LNCAP (cell line): ENCODE measurements at regions not wholly inside any gene's neighbourhood (a gene's known extent, or its start where the extent isn't known, plus 50 kb on each side); places are given as distances from the start of the nearest gene placed in this dataset.

Source experiments
- TF ChIP-seq, protein P1 (sequence below): fragments of 450-650 bp; IDR thresholded peaks from 2 replicates; pipeline ENCODE4 v1.5.1; 2017; ENCODE audit warnings: mild to moderate bottlenecking

DNA sequence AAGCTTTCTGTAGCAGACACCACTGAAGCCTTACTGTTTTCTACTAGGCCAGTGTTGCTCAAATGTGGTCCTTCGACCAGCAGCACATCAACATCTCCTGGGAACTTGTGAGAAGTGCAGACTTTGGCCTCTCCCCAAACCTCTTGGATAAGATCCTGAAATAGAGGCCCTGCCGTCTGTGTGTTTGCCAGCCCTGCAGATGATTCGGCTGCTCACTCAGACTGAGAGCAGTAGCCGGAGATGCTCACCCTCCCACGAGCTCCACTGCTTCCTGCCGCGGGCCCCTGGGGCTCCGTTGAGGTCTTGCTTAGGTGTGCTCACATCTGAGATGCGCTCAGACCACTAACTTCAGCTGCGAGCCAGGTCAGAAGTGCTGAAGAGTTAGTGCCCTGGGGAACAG lies 129.5 kb upstream of the SSTR4 start:
- TF ChIP-seq, protein P1, sequence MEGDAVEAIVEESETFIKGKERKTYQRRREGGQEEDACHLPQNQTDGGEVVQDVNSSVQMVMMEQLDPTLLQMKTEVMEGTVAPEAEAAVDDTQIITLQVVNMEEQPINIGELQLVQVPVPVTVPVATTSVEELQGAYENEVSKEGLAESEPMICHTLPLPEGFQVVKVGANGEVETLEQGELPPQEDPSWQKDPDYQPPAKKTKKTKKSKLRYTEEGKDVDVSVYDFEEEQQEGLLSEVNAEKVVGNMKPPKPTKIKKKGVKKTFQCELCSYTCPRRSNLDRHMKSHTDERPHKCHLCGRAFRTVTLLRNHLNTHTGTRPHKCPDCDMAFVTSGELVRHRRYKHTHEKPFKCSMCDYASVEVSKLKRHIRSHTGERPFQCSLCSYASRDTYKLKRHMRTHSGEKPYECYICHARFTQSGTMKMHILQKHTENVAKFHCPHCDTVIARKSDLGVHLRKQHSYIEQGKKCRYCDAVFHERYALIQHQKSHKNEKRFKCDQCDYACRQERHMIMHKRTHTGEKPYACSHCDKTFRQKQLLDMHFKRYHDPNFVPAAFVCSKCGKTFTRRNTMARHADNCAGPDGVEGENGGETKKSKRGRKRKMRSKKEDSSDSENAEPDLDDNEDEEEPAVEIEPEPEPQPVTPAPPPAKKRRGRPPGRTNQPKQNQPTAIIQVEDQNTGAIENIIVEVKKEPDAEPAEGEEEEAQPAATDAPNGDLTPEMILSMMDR = no peak

DNA sequence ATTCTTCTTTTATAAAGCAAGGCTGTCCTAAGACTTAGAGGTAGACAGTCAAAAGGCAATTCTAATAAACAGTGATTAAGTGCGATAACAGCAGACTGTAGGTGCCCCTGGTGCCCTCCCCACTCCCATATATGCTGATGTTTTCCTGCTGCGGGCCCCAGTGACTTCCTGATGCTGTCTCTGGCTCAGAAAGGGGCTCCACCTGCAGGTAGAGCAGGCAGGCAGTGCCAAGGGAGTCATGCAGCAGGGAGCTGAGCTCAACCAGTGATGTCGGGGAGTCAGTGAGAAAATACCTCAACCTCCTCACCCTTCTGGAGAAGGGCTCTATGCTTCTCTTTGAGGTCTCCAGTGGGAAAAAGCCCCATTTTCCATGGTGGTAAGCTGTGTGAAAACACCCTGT lies 126.7 kb upstream of the SSTR4 start:
- TF ChIP-seq, protein P1 = no peak

DNA sequence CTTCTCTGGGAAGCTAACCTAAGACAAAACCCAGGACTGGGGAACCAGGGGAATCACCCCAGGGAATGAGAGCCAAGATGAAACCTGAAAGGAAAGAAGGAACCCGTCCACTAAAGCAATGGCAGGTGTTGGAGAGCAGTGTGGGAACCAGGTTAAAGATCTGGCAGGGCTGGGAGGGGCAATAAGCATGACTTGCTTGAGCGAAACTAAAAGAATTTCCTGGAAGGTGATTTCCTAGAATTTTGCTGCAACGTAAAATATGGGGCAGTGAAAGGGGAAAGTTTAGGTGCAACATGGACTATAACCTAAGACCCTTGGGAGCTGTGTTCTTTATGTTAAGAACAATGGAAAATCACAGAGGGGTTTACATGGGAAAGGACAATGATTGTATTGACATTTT lies 126.2 kb upstream of the SSTR4 start:
- TF ChIP-seq, protein P1 = no peak

DNA sequence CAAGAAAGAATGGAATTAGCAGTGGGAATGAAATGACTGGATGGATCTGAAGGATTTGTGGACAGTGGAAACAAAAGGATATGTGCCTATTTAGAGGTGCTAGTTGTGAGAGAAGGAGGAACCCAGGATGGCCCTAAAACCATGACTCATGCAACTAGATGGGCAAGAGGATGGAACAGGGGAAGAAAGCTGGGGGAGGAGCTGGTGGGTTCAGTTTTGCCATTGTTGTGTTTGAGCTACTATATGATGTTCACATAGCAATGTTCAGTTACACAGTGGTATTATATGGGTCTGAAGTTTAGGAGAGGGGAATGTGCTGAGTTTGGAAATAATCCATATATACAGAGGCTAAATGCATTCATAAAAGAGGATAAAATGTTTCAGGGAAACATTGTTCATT lies 125.7 kb upstream of the SSTR4 start:
- TF ChIP-seq, protein P1 = no peak

DNA sequence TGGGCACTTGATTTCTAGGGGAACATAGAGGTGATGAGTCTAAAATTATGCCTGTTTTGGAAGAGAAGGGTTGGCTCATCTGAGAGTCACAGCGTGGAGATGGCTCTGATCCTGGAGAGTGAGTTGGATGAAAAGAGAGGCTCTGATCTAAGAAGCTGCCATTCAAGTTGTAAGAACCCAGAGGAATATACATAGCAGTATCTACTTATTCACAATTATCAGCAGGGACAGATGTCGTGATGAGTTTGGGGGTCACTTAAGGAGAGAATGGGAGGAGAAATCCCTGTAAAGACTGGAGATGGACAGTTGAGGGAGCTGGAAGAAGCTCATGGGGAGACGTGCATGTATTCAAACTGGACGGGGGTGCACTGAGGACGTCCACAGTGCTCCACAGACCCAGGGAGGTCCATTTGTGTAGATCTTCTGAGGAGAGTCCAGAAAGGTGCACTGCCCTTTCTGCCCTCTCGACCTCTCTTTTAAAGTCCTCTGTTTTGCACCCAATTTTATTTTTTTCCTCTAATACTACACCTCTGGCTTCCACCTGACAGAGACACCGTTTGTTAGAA lies 124.7 kb upstream of the SSTR4 start:
- TF ChIP-seq, protein P1 = no peak

DNA sequence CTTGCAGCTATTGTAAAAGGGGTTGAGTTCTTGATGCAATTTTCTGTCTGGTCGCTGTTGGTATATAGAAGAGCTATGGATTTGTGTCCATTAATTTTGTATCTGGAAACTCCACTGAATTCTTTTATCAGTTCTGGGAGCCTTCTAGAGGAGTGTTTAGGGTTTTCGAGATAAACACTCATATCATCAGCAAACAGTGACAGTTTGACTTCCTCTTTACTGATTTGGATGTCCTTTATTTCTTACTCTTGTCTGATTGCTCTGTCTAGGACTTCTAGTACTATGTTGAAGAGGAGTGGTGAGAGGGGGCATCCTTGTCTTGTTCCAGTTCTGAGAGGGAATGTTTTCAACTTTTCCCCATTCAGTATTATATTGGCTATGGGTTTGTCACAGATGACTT lies 120.8 kb upstream of the SSTR4 start:
- TF ChIP-seq, protein P1 = no peak

DNA sequence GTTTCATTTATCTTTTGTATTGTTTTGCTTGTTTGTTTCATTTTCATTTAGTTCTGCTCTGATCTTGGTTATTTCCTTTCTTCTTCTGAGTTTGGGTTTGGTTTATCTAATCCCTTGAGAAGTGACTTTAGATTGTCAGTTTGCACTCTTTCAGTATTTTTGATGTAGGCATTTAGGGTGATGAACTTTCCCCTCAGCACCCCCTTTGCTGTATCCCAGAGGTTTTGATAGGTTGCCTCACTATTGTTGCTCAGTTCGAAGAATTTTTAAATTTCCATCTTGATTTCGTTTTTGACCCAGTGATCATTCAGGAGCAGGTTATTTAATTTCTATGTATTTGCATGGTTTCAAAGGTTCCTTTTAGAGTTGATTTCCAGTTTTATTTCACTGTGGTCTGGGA lies 119.6 kb upstream of the SSTR4 start:
- TF ChIP-seq, protein P1 = no peak
